ENCODE measurements at regions not wholly inside any gene's neighbourhood (a gene's known extent, or its start where the extent isn't known, plus 50 kb on each side); places are given as distances from the start of the nearest gene placed in this dataset.

- no peak for ATAC-seq
- no peak for TF ChIP-seq ISL1 (CRISPR knock-in tag; IDR thresholded peaks at IDR 0.05)
Observed at GRCh38 chr4:125459531-125459930, 144.8 kb downstream of the FAT4 start.

- TF ChIP-seq ARNTL (CRISPR knock-in tag; IDR thresholded peaks at IDR 0.05; ENCODE audit: borderline replicate concordance, low read depth) (no peak), PPARA (CRISPR knock-in tag; IDR thresholded peaks at IDR 0.05; ENCODE audit: borderline replicate concordance) (no peak), CSDC2 (CRISPR knock-in tag; IDR thresholded peaks at IDR 0.05) (no peak), OSR1 (CRISPR knock-in tag; IDR thresholded peaks at IDR 0.05) (no peak), ZC3H10 (CRISPR knock-in tag; IDR thresholded peaks at IDR 0.05) (no peak), TCF4 (CRISPR knock-in tag; IDR thresholded peaks at IDR 0.05; ENCODE audit: borderline replicate concordance) (no peak), ZNF8 (CRISPR knock-in tag; IDR thresholded peaks at IDR 0.05) (no peak), ESRRG (CRISPR knock-in tag; IDR thresholded peaks at IDR 0.05) (no peak), PATZ1 (CRISPR knock-in tag; IDR thresholded peaks at IDR 0.05; ENCODE audit: borderline replicate concordance) (no peak), ZNF565 (CRISPR knock-in tag; conservative IDR thresholded peaks at IDR 0.05; ENCODE audit: low read depth) (no peak), POU6F1 (CRISPR knock-in tag; IDR thresholded peaks at IDR 0.05; ENCODE audit: borderline replicate concordance, low read depth) (no peak), CSRNP3 (CRISPR knock-in tag; IDR thresholded peaks at IDR 0.05) (no peak), TSHZ2 (CRISPR knock-in tag; IDR thresholded peaks at IDR 0.05) (no peak), SNAI2 (CRISPR knock-in tag; IDR thresholded peaks at IDR 0.05) (no peak), CREB5 (CRISPR knock-in tag; IDR thresholded peaks at IDR 0.05; ENCODE audit: low read depth) (no peak)
- no peak for ATAC-seq
Observed at GRCh38 chr4:125461676-125462363, 147.1 kb downstream of the FAT4 start.

- ATAC-seq: no peak
- no peak for TF ChIP-seq BACH2 (CRISPR knock-in tag; IDR thresholded peaks at IDR 0.05; ENCODE audit: borderline replicate concordance)
- no peak for TF ChIP-seq ARNTL (CRISPR knock-in tag; IDR thresholded peaks at IDR 0.05; ENCODE audit: borderline replicate concordance, low read depth)
- no peak for TF ChIP-seq ISL1 (CRISPR knock-in tag; IDR thresholded peaks at IDR 0.05)
- no peak for TF ChIP-seq OSR1 (CRISPR knock-in tag; IDR thresholded peaks at IDR 0.05)
- no peak for TF ChIP-seq CSDC2 (CRISPR knock-in tag; IDR thresholded peaks at IDR 0.05)
- TF ChIP-seq CSRNP3 (CRISPR knock-in tag; IDR thresholded peaks at IDR 0.05): no peak
- no peak for TF ChIP-seq PATZ1 (CRISPR knock-in tag; IDR thresholded peaks at IDR 0.05; ENCODE audit: borderline replicate concordance)
- TF ChIP-seq RARB (CRISPR knock-in tag; IDR thresholded peaks at IDR 0.05): no peak
Observed at GRCh38 chr4:125464146-125464545, 149.4 kb downstream of the FAT4 start.
